NCI-H1105 (cell line): ENCODE measurements at regions not wholly inside any gene's neighbourhood (a gene's known extent, or its start where the extent isn't known, plus 50 kb on each side); places are given as distances from the start of the nearest gene placed in this dataset.
"Not testable (repeated sequence)": the region's sequence is repeated elsewhere in the genome, so short reads cannot be mapped to it uniquely, and the experiment has no call there.

Experiments
- DNase-seq: peaks from one replicate; lab custom pipeline; 2025; lab: John Stamatoyannopoulos, UW

DNA sequence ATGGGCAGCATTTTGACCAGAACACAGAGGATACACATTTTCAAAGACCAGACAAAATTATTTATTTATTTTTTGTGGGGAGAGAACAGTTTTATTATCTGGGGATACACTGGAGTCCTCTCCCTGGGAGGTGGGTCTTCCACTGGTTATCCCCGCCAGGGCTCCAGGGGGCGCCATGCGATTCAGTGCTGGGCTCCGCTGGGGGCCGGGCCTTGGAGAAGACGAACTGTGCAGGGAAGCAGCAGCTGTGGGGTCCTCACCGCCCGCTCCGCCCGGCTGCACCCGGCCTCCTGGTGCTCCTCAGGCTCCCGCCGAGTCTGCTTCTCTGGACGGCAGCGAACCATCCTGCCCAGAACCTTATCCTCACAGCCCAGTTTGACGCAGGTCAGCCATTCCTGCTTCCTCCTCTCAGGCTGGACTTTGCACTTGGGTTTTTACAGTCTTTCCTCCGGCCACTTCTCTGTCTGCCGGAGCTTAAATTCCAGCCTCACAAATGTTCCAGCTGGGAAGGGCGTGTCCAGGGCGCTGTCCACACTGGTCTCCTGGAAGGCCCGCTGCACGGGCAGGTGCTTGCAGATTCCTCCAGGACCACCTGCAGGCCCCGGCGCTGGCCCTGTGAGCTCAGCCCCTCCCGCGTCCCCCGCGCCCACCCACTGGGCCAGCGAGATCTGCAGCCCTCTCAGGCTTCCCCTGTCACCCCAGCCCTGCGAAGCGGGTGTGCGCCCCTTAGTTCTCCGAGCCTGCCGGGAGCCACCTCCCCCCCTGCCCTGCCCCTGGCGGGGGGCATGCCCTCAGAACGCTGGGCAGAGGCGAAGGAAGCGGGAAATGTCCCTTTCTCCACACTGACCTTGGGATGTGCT is 1830.0 kb upstream of the DEFB115 start:
- DNase-seq: no peak

DNA sequence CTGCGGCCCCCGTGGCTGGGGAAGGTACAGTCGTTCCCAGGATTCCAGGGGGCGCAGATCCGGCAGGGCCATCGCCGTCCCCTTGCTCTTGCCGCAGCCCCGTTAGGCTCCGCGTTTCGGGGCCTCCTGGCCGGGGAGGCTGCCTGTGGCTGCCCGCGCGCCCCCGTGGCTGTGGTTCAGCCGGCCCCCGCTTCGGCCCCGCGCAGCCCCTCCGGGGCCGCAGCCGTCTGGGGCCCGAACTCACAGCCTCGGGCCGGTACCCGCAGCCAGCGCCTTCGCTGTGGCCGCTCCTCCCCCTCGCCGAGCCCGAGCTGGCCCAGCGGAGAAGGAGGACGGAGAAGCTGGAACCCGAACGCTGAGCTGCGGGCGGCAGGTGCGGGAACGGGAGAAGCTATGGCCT is 1826.9 kb upstream of the DEFB115 start:
- no peak for DNase-seq

DNA sequence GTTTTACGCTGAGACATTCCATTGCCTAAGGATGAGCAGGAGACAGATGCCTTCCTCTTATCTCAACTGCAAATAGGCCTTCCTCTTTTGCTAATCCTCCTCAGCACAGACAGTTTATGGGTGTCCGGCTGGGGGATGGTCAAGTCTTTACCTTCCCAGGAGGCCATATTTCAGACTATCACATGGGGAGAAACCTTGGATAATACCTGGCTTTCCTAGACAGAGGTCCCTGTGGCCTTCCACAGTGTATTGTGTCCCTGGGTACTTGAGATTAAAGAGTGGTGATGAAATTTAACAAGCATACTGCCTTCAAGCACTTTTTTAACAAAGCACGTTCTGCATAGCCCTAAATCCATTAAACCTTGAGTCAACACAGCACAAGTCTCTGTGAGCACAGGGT is 1816.7 kb upstream of the DEFB115 start:
- not testable (repeated sequence) for DNase-seq

DNA sequence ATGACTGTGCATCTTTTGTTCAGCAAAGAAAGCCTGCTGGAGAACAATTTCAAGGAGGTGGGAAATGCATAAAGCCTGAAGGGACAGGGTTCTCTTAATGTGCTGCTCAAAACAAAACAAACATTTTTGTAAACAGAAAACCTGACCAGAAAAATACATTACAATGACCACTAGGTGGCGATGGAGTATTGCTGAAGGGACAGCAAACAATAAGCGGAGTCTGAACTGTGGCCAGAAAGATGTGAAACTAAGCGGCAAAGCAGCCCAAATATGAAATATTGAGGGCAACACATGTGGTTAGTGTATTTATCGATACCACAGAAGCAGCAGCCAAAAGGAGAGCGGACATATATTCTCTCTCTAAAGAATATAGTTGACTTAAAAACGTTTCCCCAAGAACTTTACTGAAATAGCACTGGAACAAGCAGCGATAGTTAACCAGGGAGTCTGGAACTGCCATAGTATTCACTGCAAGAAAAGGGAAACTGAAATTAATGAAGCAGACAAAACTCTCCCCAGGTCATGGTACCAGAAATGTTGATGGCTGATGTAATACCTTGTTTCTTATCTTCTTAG is 1814.2 kb upstream of the DEFB115 start:
- DNase-seq: peak; percentile 19

DNA sequence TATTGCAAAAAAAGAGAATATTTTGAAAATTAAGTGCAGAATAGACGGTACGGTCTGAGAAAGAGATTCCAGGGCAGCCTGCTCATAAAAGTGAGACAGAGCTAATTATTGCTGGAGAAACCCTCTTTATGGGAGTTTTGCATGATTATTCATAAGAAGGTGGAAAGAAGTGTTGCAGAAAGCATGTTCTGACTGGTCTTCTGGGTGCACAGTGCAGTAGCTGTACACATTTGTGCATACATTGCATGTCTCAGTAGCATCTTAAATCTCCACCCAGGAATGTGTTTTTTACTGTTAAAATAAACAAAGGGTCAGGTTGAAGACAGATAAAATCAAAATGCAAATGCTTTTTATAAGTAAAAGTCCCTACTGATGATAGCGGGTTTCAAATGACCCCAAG is 1813.6 kb upstream of the DEFB115 start:
- no peak for DNase-seq

DNA sequence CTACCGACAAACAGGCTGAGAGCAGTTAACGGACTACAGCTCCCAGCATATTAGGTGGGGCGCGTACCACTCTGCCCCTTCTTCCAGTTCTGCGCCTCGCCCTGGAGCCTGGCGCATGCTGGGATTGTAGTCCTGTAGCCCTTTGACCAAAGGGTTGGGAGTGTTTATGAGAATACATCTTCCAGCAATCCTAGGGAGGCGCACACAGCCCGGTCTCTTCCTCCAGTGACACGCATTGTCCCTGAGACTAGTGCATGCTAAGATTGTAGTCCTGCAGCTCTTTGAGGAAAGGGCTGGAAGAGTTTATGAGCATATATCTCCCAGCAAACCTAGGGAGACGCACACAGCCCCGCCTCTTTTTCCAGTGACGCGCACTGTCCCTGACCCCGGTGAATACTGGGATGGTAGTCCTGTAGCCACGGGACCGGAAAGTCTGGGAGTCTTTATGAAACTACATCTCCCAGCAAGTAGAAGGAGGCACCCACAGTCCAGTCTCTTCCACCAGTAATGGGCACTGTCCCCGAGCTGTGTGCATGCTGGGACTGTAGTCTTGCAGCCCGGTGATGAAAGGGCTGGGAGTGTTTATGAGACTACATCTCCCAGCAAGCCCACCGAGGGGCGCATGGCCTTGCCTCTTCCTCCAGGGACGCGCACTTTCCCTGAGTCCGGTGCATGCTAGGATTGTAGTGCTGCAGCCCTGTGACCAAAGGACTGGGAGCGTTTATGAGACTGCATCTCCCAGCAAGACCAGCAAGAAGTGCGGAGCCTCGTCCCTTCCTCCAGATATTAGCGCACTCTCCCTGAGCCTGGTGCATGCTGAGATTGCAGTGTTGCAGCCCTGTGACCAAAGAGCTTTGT is 1812.2 kb upstream of the DEFB115 start:
- DNase-seq: not testable (repeated sequence)

DNA sequence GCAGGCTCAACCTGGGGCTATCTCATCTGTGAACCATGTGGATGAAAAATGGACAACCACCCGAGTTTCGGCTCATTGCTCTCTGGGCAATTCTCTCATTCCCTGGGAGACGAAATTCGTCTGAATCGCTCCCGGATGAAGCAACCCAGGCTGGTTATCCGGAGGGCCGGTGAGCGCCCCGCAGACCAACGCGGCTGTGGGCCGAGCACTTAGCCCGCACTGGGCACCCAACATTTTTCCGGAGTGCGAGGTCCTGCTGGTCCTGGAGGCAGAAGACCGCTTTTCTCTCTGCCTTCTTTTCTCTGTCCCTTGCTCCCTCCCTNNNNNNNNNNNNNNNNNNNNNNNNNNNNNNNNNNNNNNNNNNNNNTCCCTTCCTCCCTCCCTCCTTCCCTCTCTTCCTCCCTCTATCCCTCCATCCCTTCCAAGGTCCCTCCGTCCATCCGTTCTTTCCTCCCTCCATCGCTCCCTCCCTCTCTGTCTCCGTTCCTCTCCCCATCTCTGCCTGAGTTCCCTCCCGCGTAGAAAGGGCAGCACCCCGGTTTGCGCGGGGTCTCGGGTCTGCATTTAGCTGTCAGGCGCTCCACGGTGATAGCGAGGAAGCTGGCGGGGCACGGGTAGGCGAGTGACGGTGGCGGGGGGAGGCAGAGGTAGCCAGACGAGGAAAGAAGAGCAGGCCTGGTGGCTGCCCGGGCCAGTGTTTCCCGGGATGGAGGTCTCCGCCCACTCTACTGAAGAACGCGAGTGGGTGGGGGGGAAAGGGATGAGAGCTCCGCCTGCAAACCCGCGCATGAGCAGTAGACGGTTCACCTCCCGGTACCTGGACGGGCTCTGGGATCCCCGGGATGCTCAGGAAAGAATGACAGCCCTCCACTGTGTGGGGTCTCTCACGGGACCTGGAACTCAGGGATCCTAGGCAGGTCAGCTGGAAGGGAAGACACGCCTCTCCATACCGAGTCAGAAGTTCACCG is 1809.7 kb upstream of the DEFB115 start:
- DNase-seq: not testable (repeated sequence)

DNA sequence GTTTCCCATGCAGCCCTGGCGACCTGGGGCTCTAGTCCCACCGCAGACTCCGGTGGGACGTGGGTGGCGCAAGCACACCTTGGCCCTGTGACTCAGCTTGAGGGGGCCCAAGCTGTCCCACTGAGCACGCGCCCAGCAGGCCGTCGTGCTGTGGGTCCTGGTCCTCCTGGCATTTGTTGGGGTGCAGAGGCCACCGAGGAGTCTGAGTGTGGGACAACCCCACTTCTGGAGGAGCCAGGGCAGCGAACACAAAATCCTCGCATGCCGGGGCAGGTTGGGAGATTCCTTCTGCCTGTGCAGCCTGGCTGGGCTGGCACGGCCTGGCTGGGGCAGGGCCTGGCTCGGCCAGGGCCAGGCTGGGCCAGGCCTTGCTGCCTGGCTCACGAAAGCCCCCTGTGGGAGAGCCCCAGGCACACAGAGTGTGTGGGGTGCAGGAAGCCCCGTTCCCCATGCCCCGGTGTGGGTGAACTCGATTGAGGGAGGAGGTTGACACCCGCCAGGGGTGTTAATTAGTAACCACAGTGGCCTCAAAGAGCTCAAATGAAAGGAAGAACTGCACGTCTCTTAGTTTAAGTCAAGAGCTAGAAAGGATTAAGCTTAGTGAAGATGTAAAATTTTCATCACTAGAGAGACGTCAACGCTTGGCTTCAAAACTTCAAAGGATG is 1808.5 kb upstream of the DEFB115 start:
- DNase-seq: no peak

DNA sequence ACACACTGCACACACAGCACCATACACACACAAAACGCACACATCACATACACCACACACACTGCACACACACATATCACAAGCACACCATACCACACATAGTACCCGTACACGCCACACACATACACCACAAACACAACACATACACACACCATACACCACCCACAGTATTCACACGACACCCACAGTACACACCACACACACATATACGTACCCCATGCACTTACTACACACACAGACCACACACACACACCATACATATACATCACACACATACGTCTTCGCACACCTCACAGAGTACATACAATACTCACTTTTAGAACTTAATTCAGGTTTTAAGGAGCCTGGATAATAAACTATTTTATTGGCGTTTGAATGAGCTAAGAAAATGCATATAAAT is 1805.3 kb upstream of the DEFB115 start:
- DNase-seq: no peak

DNA sequence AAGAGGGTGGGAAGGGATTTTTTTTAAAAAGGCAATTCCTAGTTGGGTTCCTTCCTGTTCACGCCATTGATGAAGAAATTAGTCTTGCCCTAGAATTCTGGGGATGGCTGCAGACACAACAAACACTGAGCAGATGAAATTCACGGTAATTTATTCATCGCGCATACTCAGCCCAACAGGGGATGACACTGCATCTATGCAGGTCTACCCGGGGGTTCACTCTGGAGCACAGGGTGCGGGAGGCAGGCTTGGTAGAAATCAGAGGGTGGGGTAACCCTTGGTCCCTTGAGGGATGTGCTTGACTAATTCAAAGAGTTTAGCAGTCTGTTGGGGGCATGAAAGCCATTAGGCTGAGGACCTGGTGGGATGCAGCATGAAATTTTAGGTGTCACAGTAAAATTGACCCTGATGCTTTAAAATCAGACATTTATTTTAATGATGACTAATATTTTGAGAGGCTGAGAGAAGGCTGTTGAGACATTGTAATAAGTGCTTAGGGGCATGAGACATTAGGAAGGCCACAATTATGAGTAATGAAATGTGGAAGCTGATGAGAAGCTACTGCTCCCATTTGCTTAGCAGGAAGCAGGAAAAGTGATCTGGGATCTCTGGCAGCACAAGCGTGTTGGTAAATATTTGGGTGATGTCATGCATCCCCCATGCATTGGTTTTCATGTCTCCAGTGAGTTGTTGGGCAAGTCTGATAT is 1800.3 kb upstream of the DEFB115 start:
- not testable (repeated sequence) for DNase-seq

DNA sequence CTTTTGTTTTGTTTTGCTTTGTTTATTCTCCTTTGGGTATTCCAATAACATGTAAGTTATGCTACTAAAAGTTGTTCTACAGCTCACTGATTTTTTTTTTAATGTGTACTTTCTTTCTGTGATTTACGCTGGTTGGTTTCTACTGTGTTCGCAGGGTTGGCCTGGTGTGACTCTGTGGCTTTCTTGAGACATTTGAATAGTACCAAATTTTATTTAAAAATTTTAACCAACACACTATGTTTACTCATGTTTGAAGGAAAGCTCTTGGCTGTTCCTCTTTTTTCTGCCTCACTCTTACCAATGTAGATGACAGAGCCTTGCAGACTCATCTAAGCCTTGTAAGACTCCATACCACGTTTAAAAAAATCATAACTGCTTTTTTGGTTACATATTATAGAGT is 1784.9 kb upstream of the DEFB115 start:
- no peak for DNase-seq

DNA sequence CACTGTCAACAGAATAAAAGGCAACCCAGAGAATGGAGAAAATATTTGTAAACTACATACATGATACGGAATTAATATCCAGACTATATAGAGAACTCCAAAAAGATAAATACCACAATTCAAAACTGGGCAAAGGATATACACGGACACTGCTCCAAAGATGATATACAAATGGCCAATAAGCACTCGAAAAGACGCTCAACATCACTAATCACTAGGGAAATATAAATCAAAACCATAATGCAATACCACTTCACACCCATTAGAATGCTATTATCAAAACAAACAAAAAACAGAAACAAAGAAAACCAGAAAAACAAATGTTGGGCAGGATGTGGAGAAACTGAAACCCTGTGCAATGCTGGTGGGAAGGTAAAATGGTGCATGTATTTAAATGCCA is 1764.6 kb upstream of the DEFB115 start:
- not testable (repeated sequence) for DNase-seq

DNA sequence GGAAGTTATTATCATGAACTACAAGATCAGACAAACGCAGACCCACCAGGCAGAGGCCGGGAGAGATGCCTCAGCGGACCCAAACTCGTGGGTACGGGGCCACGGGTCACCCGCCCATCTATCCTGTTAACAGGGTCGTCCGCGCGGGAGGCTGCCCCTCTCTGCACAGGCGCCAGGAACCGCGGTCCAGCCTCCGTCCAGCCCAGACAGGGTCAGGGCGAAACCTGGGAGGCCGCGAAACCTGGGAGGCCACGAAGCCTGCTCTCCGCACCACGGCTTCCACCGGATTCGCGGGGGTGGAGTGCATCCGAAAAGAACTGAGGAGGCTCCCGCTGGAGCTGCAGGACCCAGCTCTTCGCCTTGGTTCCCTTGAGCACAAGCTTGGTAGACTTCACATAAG is 1760.7 kb upstream of the DEFB115 start:
- not testable (repeated sequence) for DNase-seq

DNA sequence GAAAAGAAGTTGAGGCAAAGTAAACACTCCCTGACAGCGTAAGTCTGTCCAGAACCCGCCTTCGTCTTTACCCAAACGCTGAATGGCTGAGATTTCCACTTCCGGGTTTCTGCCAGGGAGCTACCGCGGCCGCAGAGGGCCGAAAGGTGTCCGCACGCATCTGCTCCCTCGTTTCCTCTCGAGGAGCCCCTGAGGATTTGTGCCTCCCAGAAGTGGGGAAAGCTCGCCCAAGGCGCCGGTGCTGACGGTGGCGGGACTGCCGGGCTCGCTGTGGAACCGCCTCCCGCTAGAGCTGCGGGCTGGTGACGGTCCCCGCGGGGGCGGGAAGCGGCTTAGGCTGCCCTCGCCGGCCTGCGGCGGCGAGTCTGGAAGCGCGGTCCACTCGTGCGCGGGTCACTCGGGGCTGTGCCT is 1760.2 kb upstream of the DEFB115 start:
- DNase-seq: peak; percentile 35

DNA sequence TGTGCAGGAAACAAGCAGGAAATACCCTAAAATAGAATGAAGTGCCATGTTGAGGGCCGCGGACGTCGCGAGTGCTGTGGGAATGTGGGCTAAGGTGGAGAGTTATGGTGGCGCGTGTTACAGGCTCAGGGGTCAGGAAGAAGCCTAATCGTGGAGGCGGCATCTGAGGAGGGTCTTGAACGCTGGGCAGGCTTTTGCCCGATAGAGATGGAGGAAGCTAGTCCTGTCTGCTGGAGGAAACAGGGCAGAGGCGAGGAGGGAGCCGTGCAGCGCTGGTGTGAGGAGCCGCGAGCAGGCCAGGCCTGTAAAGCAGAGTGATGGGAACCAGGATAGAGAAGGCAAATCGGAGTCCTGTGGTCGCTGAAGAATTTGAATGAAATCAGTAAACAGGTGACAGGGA is 1759.8 kb upstream of the DEFB115 start:
- DNase-seq: not testable (repeated sequence)

DNA sequence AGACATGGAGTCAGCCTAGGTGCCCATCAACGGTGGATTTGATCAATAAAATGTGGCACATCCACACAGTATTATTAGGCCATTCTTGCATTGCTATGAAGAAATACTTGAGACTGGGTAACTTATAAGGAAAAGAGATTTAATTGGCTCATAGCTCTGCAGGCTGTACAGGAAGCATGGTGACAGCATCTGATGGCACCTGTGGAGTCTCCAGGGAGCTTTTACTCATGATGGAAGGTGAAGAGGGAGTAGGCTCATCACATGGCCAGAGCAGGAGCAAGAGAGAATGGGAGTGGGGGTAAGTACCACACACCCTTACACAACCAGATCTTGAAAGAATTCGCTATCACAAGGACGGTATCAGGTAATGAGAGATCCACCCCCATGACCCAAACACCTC is 1756.7 kb upstream of the DEFB115 start:
- DNase-seq: not testable (repeated sequence)

DNA sequence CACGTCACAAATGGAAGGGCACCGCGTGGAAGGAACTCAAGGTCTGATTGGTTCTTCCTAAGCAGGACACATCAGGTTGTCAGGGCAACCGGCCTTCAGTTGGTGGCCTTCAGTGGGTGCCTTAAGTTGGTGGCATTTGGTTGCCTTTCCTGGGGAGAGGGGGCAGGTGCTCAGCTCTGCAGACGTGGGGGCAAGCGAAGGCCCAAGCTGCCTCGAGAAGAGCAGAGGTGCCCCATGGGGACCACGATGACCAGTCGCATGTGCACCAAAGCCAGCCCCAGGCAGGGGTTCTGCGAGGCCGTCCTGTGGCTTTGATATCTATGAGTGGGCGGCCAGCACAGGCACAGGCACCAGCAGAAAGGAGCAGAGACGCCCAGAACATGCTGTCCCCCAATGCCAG is 1742.8 kb upstream of the DEFB115 start:
- not testable (repeated sequence) for DNase-seq

DNA sequence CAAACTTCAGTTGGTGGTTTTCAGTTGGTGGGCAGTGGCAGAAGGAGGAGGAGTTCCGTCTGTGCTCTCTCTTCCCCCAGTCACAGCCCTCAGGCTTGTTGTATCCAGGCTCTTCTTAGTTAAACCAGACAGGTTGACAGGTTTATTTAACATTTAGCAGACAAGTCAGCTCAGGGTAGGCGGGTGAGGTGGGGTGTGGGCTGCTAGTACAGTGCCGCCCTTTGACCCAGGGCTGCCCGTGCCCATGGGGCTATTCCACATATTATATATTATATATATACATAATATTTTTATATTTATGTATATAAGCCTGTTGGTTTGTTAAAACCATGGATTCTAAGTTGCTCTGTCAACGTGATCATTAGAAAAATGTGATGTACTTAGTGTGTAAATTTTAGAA is 1740.6 kb upstream of the DEFB115 start:
- DNase-seq: not testable (repeated sequence)

DNA sequence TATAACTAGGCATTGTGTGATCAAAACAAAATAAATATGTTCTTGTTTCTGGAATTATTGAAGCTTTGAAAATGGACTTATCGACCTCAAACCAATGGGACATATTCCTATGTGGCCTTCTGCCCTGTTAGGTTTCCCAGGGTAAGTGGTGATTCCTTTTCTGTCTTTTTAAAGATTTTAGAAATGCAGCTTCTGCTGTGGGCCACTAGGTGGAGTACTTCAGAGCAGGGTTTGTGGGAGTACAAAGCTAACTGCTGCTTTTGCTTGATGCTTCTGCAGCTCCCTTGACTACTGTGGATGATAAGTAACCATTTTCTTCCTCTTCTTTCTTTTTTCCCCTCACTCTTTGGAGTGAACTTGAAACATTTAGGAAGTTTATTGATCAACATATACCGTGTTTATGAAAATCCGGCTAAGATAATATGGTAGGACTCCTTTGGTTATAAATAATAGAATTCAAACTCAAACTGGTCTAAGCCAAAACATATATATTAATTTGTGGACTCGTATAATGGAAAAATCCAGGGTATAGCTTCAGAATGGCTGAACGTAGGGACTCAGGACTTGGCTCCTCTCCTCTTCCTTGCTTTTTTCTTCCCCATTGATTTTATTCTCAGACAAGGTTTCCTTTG is 1737.7 kb upstream of the DEFB115 start:
- DNase-seq: not testable (repeated sequence)
